ENCODE measurements at regions not wholly inside any gene's neighbourhood (a gene's known extent, or its start where the extent isn't known, plus 50 kb on each side); places are given as distances from the start of the nearest gene placed in this dataset.

GRCh38 chrX:150234126-150234525 is 129.0 kb upstream of the MAMLD1 start:
- H3K4me3 ChIP-seq (ENCODE audit: low read depth, low read length): no peak overlapping the region
- no peak for TF ChIP-seq CTCF (IDR thresholded peaks at IDR 0.05; ENCODE audit: low read depth, low read length, missing control alignments)
- DNase-seq (ENCODE audit: low read depth): no peak
- in situ Hi-C loops (cut with HindIII; ENCODE audit: low sequenced_read_pairs): no loop called here

- TF ChIP-seq CTCF (IDR thresholded peaks at IDR 0.05; ENCODE audit: low read depth, low read length, missing control alignments): no peak
- in situ Hi-C loops (cut with HindIII; ENCODE audit: low sequenced_read_pairs): no loop called here
- H3K4me3 ChIP-seq (ENCODE audit: low read depth, low read length): no peak overlapping the region
- no peak for DNase-seq (ENCODE audit: low read depth)
Observed at GRCh38 chrX:150236327-150236726, 126.8 kb upstream of the MAMLD1 start.

GRCh38 chrX:150238632-150239382 is 124.3 kb upstream of the MAMLD1 start:
- DNase-seq (ENCODE audit: low read depth): no peak
- in situ Hi-C loops (cut with HindIII; ENCODE audit: low sequenced_read_pairs): no loop called here
- no peak overlapping the region for H3K4me3 ChIP-seq (ENCODE audit: low read depth, low read length)
- TF ChIP-seq CTCF (IDR thresholded peaks at IDR 0.05; ENCODE audit: low read depth, low read length, missing control alignments): no peak

- no peak for TF ChIP-seq CTCF (IDR thresholded peaks at IDR 0.05; ENCODE audit: low read depth, low read length, missing control alignments)
- no peak for DNase-seq (ENCODE audit: low read depth)
- in situ Hi-C loops (cut with HindIII; ENCODE audit: low sequenced_read_pairs): no loop called here
- no peak overlapping the region for H3K4me3 ChIP-seq (ENCODE audit: low read depth, low read length)
Observed at GRCh38 chrX:150239946-150240642, 123.0 kb upstream of the MAMLD1 start.

- in situ Hi-C loops (cut with HindIII; ENCODE audit: low sequenced_read_pairs): no loop called here
Observed at GRCh38 chrX:150240643-150240970, 122.5 kb upstream of the MAMLD1 start.

More at GRCh38 chrX:150240643-150240970, 122.5 kb upstream of the MAMLD1 start:
- TF ChIP-seq CTCF (IDR thresholded peaks at IDR 0.05; ENCODE audit: low read depth, low read length, missing control alignments): no peak
- DNase-seq (ENCODE audit: low read depth): no peak
- H3K4me3 ChIP-seq (ENCODE audit: low read depth, low read length): no peak overlapping the region

Measured in astrocyte of the cerebellum (primary cell).